ENCODE measurements at regions not wholly inside any gene's neighbourhood (a gene's known extent, or its start where the extent isn't known, plus 50 kb on each side); places are given as distances from the start of the nearest gene placed in this dataset.
"Not testable (repeated sequence)": the region's sequence is repeated elsewhere in the genome, so short reads cannot be mapped to it uniquely, and the experiment has no call there.

GRCh38 chr6:112504621-112505020, 157.5 kb downstream of the RFPL4B start:
- DNase-seq = no peak

- no peak for DNase-seq
Measured at GRCh38 chr6:112511441-112511840, 164.3 kb downstream of the RFPL4B start.

GRCh38 chr6:112513175-112513574, 166.0 kb downstream of the RFPL4B start:
- DNase-seq = no peak

GRCh38 chr6:112522587-112522986, 175.5 kb downstream of the RFPL4B start:
- DNase-seq = no peak

GRCh38 chr6:112524071-112524470, 176.9 kb downstream of the RFPL4B start:
- DNase-seq = no peak

- DNase-seq = no peak
Measured at GRCh38 chr6:112525749-112526148, 178.6 kb downstream of the RFPL4B start.

GRCh38 chr6:112526594-112526993, 179.5 kb downstream of the RFPL4B start:
- DNase-seq = no peak

- not testable (repeated sequence) for DNase-seq
Measured at GRCh38 chr6:112528306-112528705, 181.2 kb downstream of the RFPL4B start.

GRCh38 chr6:112535816-112536215, 188.7 kb downstream of the RFPL4B start:
- DNase-seq = no peak

- no peak for DNase-seq
Measured at GRCh38 chr6:112539355-112539754, 192.2 kb downstream of the RFPL4B start.

- DNase-seq = not testable (repeated sequence)
Measured at GRCh38 chr6:112541847-112542246, 194.7 kb downstream of the RFPL4B start.

GRCh38 chr6:112547321-112548085, 200.4 kb downstream of the RFPL4B start:
- DNase-seq = not testable (repeated sequence)

- no peak for DNase-seq
Measured at GRCh38 chr6:112549749-112550148, 202.6 kb downstream of the RFPL4B start.

- no peak for DNase-seq
Measured at GRCh38 chr6:112557435-112557834, 210.3 kb downstream of the RFPL4B start.

- DNase-seq = no peak
Measured at GRCh38 chr6:112557961-112558360, 210.8 kb downstream of the RFPL4B start.

GRCh38 chr6:112560651-112561050, 213.5 kb downstream of the RFPL4B start:
- DNase-seq = peak in 4 of 56 donors; percentile 1 to 11 (median 4)

- peak in 38 of 56 donors; percentile 0 to 80 (median 32) for DNase-seq
Measured at GRCh38 chr6:112562301-112563231, 215.4 kb downstream of the RFPL4B start.

GRCh38 chr6:112563368-112563767, 216.2 kb downstream of the RFPL4B start:
- DNase-seq = no peak

- DNase-seq = no peak
Measured at GRCh38 chr6:112568066-112568465, 220.9 kb downstream of the RFPL4B start.

GRCh38 chr6:112571488-112572270, 224.5 kb downstream of the RFPL4B start:
- DNase-seq = peak in 24 of 56 donors; percentile 0 to 76 (median 19)

GRCh38 chr6:112574190-112574589, 227.1 kb downstream of the RFPL4B start:
- DNase-seq = no peak
